ENCODE measurements at regions not wholly inside any gene's neighbourhood (a gene's known extent, or its start where the extent isn't known, plus 50 kb on each side); places are given as distances from the start of the nearest gene placed in this dataset.
A peak's percentile ranks its signal among the peaks of the same experiment; 100 is the strongest.

DNA sequence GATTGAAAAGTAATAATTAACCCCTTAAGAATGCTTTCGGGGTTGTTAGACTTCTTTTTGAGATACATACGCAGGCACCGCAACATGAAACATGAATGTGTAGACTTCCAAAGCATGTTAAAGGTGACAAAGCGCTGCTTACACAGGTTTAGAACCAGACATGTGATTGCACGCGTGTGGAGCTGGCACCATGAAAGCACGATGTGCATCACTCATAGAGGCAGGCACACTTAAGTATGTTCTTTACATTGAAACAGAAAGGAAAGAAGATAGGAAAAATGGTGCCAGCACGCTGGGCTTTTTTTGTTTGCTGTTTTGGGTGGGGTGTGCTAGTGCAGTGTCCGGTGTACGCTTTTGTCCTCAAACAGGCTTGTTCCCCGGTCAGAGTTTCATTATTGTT lies 83.6 kb upstream of the PPARA start:
- no peak for DNase-seq (ENCODE audit: low read depth)

DNA sequence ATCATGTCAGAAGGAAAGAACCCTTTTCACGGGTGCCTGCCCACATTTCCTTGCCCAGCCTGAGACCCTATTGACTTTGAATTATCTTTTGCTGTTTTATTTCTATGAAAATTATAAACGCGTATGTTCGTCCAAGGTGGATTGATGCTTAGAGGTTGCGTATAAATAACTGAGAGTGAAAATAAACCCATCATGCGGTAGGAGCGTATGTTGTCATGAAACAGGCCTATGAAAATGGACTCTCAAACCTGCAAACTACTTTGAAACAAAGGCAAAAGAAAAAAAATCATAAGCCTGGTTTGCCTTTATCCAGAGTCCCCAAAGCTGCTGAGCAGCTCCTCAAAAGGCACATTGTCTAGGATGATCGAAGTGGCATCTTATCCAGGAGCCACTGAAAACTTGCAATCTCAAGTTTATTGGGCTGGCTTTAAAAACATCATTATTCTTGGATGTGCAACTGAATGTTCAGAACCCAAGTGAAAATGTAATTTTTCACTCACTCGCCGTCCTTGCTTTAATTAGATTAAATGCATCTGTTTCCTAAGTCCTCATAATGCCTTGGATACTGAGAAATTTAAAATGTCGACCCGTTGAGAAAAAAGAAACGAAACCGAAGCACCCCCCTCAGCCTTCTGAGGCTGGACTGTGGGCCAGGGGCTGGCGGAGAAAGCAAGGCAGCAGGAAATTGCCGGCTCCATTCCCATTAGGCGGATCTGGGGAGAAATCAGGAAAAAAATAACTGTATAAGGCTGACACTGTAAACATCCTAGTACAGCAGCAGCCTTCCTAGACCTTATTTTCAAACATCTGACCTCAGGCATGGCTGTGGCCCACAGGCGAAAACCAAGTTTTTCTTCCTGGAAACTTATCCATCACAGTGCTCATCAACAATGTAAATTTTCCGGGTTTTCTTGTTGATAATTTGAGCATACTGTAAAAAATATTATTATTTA lies 82.9 kb upstream of the PPARA start:
- no peak for DNase-seq (ENCODE audit: low read depth)

DNA sequence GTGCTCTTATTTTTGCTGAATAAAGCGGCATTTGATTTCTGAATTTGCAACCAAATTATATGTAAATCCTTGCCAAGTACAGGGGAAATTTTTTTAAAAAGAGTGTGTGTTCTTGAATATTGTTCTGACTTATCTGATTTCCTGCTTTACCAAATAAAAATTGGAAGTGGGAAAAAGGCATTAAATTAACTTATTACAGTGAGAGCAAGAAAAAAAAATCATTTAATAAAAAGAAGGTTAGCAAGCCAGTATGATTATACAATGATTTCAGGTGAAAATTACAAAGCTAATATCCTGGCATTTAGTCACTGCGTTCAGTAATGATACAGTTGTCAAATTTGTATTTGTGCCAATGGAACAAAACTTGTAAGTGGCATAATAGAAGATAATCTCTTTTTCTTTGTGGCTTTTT lies 82.1 kb upstream of the PPARA start:
- no peak for DNase-seq (ENCODE audit: low read depth)

DNA sequence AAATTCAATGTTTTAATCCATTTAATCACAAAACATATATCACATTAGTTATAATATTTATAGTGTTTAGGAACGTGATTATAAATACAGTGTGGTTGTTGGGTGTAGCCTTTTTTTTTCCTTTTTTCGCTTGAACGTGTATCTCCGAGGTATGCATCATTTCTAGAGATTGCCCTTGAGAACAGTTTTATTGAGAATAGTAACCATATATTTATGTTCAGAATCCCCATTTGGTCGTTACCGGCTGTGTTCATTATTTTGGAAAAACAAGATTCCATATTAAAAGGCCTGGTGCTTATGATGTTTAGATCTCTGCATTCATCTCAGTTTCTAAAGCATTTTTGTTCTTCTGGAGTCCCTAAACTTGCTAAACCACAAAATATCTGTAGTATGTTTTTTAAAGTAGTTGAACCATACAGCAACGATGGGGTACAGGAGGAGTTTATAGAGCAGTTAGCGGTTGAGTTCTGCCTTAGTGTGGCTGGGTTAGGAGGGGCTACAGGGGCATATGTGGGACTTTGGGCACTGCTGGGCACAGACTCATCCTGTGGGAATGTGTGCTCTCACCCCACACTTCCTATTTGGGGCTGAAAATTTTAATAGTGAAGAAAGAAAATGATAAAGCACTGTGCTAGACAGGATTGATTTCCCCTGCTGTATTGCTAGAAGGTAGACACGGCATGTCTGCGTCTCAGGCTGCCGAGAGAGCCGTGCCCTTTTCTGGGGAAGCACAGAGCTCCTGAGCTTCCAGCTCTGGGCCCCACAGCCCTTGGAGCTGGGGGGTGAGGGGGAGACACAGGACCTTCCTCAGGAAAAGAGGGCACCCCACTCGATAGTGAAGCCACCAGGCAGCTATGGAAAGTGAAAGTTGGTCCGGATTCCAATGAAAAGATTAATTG lies 81.5 kb upstream of the PPARA start:
- no peak for DNase-seq (ENCODE audit: low read depth)

DNA sequence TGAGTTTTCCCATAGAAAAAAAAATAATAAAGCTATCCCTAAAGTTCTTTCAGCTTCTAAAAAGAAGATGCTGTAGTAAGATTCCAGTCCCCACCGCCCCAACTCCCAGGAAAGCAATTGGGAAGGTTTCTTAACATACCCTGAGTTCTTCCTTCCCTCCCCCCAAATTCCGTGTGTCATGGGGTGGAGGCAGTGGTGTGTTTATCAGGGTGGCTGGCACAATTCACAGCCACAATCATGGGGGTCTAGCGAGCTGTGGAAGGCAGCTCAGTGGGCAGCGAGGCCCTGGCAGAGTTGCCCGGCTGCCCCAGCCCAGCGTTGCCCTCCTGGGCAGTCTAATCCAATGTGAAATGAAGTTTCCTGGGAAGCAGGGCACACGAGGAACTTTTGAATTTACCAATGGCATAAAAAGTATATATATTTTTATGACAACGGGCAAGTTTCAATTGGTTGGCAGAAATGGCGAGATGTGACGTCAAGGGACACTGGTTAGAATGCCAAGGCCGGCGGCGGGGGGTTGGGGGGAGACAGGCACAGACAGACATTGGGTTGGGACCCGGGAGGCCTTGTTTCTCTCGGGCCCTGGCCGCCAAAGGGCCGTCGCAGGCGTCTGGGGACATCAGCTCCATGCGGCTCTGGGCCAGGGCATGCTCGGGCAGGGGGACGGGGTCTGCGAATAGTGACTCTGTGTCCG lies 80.7 kb upstream of the PPARA start:
- DNase-seq (ENCODE audit: low read depth): peak; percentile 23

DNA sequence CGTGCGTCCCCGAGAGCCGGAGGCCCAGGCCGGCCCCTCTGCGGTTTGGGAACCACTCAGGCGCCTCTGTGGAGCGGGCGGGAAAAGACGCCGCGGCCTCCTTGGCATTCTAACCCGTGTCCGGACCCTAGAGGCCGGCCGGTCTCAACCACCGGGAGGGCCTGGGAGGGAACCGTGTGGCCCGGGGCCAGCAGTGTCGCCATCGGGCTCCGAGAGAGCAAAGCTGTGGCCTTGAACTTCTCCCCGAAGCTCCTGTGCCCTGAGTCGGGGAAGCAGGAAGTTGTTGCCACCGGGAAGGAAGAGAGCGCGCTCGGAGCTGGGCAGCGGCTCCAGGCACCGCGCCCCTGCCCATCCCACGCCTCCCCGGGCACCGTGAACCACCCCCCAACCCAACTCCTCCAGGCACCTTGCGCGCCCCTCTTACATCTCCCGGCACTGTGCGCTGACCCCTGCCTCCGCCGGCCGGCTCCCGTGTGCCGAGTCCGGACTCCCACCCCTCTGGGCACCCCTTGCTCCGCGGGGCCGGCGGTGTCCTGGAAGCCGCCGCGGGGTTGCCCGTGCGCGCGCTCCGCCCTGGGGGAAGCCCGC lies 80.0 kb upstream of the PPARA start:
- DNase-seq (ENCODE audit: low read depth): no peak

DNA sequence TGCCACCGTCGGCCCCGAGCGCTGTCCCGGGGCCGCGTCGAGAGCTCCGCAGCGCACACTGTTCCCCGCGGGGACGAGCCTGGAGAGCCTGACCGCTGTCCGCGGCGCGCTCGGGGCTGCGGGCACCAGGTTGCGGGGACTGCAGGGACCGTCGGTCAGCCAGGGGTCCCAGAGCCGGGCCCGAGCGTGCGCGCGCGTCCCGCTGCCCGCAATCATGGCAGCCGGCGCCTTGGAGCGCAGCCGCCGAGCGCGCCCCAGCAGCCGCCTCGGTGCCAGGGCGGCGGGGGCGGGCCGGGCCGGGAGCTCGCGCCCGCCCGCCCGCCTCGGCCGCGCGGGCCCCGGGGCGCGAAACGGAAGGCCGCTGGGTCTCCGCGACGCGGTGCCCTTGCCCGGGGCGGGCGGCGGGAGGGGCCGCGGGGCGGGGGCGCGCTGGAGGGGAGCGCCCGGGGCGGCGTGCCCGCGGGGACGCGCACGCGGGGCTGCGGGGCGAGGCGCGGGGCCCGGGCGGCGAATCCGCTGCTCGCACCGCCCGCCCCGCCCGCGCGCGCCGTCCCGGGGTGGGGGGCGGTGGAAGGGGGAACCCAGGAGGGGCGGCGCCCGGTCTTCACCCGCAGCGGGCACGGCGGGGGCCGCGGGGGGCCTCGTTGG lies 79.4 kb upstream of the PPARA start:
- DNase-seq (ENCODE audit: low read depth): peak; percentile 44

DNA sequence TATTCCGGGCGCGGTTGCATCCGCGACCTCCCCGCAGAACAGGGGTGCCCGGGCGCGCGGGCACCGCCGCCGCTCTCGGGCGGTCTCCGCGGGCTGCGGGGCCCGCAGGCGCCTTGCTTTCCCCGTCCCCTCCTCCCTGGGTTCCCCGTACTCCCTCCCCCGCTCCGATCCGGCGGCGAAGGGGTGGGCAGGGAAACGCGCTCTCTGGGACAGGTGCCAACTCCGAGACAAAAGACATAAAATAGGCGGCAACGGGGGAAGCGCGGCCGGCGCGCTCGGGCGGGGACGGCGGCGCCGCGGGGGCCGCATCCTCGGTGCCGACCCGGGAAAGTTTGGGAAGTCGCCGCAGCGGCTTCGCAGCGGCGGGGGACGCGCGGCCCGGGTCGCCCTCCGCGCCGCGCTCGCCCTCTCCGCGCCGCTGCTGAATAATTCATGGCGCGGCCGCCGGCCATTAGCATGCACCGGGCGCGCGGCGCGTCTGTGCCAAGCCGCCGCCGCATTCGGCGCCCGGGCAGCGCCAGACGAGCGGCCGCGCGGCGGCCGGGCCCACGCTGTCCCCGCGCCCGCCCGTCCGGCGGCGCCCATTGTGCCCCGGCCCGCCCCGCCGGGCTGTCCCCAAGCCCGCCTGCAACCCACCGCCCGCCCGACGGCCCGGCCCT lies 78.7 kb upstream of the PPARA start:
- DNase-seq (ENCODE audit: low read depth): peak; percentile 60

DNA sequence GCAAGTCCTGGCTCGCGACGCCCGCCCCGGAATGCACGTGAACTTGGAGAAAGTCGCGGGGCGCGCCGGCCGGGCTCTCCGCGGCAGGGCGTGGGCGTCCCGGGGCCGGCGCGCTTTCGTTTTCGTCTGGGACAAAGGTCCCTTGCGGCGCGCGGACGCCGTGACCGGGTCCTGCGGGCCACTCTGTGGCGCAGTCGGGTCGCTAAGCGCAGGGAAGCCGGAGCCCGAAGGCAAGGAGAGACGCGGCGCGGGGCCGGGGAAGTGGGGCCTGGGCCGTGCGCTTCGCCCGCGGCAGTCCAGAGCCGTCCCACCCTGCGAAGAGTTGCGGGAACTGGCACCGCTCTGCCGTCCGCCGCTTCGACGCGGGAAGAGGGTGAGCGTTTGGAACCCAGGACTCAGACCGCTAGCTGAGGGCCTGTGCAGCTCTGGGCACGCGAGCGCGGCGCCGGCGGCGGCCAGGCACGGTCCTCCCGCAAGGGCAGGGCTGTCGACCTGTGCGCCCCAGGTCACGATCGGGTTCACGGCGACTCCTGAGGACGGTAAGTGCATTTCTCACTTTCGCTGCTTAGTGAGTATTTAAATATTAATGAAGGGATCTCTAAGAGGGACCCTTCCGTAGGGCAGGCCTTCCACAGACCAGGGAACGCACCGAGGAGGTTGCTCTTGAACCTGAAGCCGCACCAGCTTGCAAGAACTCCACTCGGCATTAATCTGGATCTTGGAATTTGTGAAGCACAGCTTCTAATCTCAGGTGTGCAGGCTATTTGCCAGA lies 78.0 kb upstream of the PPARA start:
- DNase-seq (ENCODE audit: low read depth): peak; percentile 30

DNA sequence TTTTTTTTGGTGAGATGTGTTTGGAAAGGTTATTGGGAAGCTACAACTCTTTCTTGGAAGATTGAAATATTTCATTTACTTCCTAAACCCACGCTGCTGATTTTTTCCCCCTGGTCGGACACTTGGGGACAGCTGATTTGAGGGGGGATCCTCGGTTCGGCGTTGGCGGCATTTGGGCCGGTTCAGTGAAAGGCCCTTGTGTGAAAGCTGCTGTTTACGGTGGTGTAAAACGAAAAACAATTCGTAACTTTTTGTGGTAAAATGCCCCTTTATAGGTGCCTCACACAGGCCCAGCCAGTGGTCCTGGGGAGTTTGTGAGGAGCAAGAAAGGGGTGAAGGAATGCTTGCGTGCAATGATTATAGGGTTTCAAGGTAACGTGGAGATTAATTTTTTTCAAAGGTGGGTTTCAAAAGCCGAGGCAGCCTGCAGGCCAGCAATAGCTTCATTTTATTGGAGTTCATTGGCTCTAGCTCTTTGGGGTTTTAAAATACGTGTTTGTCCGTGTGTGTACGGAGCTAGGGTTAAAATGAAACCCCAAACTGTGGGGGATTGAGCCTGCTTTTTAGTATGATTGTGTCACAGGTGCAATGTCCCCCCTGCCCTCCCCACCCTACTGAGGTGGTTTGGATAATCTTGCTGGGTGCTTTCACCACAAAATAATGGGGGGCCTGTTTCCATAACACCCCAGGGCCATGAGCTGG lies 77.2 kb upstream of the PPARA start:
- no peak for DNase-seq (ENCODE audit: low read depth)

DNA sequence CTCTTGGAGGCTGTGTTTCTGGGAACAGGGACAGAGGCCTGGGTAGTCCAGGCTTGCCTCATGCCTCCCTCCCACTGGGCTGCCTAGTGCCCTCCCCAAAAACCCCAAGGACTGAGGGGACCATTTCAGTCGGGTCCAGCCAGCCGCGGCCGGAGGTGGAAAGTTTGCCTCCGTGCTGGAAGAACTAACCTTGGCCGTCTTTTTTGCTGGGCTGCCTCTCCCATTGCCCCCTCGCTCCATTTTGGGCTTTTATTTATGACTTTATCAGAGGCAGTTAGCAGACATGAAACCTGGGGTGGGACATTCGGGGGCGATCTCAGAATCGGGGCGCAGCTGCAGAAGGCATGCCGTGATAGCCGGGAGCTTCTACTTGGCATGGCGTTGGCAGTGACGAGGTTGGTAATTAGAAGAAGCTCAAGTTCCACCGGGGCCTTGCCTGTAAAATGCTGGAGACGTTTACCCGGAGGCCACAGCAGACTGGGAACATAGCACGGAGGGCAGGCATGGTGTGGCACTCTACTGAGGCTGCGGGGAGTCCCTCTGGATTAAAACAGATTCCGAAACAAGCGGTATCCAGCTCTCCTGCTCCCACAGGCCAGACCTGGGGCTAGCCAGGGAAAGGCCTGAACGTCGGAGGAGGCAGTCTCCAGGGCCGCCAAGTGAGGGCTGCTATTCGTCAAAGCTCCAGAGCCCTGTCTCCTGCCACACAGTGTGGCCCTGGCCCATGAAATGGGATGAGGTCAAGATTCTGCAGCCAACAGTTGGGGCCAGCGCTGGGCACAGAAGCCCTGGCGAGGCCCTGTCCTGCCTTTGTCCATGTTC lies 76.4 kb upstream of the PPARA start:
- DNase-seq (ENCODE audit: low read depth): no peak

DNA sequence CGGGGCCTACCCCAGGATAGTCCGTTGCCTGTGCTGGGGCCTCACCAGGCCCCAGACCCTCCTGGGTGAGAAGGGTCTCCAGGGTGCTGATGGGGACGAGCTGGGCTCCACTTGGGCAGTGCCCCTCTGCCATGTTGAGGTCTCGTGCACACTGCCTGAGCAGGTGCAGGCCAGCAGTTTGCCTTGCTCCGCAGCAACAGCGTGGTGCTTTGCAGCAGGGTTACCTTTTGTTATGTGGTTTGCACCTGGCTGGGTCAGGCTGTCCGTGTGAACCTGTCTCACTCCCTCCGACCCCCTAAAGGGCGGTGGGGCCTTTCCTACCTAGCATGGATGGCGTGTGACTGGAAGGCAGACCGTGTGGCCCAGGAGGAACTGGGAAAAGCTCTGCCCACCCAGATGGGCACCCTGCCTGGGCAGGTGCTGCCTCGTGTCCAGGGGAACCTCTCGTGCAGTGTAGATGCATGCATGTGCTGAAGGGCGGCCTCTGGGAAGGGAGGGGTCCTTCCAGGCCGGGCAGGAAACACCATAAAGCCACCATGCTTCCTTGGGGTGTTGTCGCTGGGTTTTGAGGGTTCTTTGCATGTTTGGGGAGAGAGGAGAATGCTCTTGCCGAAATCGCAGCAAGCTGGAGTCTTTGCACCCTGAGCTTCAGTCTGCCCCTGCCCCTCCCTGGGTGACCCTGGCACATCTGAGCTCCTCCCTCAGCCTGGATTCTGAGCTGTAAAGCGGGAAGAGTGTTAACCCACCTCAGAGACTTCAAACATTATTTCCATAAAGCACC lies 75.4 kb upstream of the PPARA start:
- no peak for DNase-seq (ENCODE audit: low read depth)

DNA sequence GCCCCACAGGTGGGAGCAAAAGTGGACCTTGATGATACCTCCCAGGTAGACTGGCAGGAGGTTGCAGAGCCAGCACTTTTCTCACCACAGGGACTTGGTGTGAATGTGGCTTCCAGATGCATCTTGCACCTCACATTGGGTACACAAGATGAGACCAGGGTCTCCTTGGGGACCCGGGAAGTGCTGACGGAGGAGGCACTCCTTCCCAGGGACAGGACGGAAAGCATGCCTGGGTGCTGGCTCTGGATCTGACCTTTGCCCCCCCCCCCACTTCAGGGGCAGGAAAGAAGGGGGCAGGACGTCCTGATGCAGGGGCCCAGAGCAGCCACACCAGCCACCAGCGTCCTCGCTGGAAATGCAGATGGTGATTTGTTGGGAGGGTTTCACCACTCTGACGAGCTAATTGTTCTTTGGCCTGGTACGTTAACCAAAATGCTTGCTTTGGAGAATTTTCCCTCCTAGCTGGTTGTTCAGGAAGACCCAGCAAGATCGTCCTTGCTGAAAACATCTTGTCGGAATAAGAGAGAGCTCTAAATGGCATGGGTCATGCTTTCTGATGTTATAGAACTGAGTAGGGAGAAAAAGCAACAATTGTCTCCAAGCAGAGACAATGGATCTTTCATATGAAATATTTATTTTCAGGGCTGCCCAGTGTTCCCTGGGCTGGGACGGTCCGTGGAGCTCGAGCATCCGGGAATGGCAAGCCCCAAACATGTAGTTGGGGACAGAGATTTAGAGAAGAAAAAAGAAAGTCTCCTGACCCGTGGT lies 74.4 kb upstream of the PPARA start:
- no peak for DNase-seq (ENCODE audit: low read depth)

DNA sequence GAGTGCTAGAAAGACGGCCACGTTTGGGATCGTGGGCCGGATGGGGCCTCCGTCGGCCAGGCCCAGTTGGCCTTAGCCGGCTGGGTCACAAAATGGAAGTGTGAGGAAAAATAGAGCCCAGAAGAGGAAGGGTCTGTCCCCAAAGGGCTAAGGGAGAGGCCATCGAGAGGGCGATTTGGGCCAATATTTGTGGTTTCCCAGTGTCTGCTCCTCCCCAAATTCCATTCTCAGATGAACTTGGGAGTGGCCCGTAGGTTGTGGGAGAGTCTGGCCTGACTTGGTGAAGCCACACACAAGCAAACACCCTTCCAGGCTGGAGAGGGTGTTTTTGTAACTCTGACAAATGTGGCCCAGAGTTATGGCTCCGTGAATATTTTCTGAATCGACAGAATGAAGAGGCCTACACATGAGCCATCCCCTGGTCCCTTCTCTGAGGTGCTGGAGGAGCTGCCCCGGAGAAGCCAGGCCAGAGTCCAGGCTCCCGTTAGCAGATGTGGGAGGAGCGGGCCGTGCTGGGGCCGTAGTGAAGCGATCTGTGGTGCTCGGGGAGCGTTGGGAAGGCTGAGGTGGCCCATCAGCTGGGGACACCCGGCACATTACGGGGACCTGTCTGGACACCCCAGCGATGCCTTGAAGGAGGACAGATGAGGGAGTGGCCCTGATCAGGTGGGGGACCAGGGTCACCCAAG lies 73.5 kb upstream of the PPARA start:
- DNase-seq (ENCODE audit: low read depth): no peak

DNA sequence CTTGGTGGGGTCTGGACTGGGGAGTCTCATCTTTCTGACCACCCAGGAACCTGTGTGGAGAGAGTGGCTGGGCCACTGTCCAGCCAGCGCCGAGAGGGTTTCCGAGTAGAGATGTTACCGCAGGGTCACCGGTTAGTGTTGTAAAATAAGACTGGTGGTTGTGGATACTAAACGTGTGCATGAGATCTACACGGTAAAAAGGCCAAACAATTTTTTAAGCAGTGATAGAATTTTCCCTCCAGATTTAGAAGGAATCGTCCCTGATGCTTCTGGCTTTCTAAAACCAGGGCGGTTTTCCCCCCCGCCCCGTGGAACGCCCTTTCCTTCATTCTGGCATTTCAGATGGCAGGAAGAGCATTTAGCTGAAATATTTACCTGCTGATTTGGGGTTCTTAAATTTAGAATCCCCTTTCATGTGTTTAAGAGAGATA lies 72.6 kb upstream of the PPARA start:
- no peak for DNase-seq (ENCODE audit: low read depth)

Data from activated T-cell treated with anti-CD3 and anti-CD28 coated beads for 24 hours (primary cell).